GM12865 (cell line): ENCODE measurements at regions not wholly inside any gene's neighbourhood (a gene's known extent, or its start where the extent isn't known, plus 50 kb on each side); places are given as distances from the start of the nearest gene placed in this dataset.

Source experiments
- DNase-seq: peaks from one replicate; pipeline ENCODE4 v3.0.0; 2010; ENCODE audit warnings: low read depth
- H3K4me3 ChIP-seq: 2 replicates; pipeline ENCODE4 v1.5.1; 2011; ENCODE audit warnings: mild to moderate bottlenecking, low read depth, low read length, control low read depth
- TF ChIP-seq, protein P1 (sequence below): IDR thresholded peaks from 2 replicates; pipeline ENCODE4 v1.5.1; 2011; ENCODE audit warnings: low read length, control low read depth, low read depth, inconsistent platforms; ENCODE audit not compliant: insufficient read depth; ENCODE audit errors: missing control alignments

DNA sequence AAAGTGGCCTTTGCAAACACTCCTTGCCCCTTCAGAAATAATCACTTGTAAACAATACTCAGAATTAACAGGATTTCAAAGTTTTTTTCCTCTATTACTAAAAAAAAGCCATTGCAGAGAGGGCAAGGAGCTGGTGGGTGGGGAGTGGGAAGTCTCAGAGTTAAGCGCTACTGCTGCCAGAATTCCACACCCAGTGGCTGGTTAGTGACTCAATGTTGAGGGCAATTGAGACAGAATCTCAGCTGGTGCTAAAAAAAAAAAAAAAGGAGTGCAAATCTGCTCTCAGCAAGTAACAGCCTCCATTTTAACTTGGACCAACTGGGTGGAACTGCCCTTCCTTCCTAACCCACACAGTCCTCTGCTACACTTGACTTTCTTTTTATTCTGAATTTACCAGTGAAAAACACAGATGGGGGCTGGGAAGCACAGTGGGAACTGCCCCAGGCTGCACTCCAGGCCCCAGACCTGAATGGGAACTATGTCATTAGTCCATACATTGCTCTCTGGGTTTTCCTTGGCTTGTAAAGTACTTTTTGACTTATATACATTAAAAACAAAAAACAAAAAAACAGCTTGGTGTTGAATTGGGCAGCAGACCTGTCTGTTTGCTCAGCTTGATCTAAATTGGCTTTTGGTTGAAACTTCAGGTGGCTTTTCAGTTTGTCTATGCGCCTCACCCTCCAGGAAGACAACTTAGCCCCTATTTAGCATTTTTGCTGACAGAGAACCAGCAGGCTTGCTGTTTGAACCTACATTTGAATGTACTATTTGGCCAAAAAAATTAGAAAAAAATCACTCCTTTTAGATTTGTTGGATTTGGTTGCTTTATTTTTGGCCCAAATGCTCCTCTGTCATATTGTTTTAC, 357.8 kb upstream of the TBL1XR1 start:
- DNase-seq: no peak
- H3K4me3 ChIP-seq: no peak overlapping the region
- TF ChIP-seq, protein P1, sequence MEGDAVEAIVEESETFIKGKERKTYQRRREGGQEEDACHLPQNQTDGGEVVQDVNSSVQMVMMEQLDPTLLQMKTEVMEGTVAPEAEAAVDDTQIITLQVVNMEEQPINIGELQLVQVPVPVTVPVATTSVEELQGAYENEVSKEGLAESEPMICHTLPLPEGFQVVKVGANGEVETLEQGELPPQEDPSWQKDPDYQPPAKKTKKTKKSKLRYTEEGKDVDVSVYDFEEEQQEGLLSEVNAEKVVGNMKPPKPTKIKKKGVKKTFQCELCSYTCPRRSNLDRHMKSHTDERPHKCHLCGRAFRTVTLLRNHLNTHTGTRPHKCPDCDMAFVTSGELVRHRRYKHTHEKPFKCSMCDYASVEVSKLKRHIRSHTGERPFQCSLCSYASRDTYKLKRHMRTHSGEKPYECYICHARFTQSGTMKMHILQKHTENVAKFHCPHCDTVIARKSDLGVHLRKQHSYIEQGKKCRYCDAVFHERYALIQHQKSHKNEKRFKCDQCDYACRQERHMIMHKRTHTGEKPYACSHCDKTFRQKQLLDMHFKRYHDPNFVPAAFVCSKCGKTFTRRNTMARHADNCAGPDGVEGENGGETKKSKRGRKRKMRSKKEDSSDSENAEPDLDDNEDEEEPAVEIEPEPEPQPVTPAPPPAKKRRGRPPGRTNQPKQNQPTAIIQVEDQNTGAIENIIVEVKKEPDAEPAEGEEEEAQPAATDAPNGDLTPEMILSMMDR: no peak

DNA sequence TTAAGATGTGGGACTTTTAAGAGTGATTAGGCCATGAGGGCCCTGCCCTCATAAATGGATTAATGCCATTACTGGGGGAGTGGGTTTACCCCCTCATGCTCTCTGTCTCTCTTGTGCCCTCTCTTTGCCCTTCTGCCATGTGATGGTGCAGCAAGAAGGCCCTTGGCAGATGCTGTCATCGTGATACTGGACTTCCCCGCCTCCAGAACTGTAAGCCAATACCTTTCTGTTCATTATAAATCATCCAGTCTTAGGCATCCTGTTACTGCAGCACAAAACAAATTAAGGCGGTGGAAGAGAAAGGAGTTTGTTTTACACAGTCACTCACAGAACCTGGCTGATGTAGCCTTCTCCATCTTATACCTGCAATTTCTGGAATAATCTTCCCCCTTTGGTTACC, 360.3 kb upstream of the TBL1XR1 start:
- TF ChIP-seq, protein P1: no peak
- H3K4me3 ChIP-seq: no peak overlapping the region
- no peak for DNase-seq

DNA sequence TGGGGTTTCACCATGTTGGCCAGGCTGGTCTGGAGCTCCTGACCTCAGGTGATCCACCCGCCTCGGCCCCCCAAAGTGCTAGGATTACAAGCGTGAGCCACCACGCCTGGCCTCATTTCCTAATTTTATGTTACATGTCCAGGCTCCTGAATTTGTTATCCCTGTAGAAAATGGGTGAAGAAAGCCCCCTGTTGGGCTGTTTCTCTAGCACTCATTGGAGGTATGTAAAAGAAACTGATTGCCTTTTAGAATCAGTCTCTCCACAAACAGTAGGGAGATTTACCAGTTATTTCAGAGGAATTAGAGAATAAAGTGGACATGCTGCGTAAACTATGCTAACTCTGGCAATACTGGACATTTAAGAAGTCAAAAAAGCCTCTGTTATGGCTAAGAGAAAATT, 364.1 kb upstream of the TBL1XR1 start:
- H3K4me3 ChIP-seq: no peak overlapping the region
- DNase-seq: no peak
- TF ChIP-seq, protein P1: no peak

DNA sequence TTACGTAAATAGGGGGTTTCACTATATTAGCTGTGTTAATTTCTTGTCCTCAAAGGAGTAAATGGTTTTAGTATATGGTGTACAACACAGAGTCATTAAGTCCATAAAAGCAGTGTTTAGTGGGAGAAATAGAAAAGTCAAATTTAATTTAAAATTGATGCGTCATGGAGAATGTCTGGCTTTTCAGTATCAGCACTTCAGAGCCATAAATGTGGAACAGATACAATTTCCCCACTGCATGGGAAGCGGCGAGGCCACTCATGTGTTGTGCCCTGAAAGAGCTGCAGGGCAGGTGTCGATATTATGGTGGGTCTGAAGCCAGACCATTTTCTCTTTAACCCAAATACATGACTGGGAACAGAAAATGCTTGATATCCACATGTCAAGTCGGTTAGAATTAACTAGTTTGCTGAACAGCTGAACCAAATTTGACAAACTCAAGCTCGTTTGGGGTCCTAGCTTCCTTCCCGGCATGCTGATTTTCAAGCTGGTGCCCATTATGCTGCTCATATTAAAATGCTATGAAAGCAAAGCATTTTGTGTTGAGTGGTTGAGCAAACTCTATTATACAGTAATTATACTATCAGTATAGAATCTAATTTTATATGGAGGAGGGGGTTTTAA, 364.6 kb upstream of the TBL1XR1 start:
- no peak overlapping the region for H3K4me3 ChIP-seq
- no peak for DNase-seq
- TF ChIP-seq, protein P1: no peak

DNA sequence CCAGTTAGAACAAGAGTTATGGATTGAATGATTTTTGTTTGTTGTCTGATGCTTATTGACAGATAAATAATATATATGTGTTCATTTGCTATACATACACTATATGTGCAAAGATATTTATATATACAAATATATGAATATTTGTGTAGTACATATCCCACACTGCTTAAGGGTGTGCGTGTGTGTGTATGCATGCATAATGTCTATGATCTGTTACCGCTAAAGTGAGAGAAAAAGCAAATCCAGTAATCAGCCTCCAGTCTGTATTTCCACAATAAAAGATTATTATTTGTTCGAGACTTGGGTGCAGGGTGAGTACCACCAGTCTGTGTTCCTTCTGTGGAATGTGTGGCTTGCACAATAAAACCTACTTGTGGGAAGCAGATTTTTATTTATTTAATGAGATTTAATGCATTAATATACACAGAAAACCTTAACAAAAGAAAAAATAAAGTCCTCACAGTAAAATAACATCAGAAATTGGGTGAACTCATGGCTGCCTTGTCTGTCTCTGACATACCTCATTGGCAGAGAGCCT, 366.0 kb upstream of the TBL1XR1 start:
- no peak overlapping the region for H3K4me3 ChIP-seq
- TF ChIP-seq, protein P1: no peak
- DNase-seq: no peak

DNA sequence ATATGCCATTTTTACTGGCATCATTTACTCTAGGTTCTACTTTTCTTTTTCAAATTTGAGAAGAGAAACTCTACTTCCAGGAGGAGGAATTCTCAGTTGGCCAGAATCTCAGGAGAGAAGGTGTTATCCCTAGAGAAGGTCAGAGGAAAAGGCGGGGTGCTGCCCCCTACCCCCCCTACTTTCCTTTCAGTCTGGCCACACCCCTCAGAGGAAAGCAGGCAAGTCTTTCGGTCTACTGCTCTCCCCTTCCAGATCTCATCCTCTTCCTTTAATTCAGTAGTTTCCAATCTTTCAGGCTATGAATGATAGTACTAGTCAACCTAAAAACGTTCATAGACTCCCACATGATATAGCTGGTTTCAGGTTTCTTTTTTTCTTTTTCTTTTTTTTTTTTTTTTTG, 366.5 kb upstream of the TBL1XR1 start:
- DNase-seq: no peak
- no peak overlapping the region for H3K4me3 ChIP-seq
- TF ChIP-seq, protein P1: no peak
